ENCODE measurements at regions not wholly inside any gene's neighbourhood (a gene's known extent, or its start where the extent isn't known, plus 50 kb on each side); places are given as distances from the start of the nearest gene placed in this dataset.

GRCh38 chr5:87788416-87788815 lies 375.7 kb upstream of the CCNH start:
- no peak overlapping the region for H3K27ac ChIP-seq (replicated peaks)
- peaks cover 78% of the 10 kb centered on the region for H3K27me3 ChIP-seq (ENCODE audit: low read depth)
- DNase-seq = no peak
- H3K9me3 ChIP-seq (replicated peaks) = no peaks in the 10 kb centered on the region
- H3K4me1 ChIP-seq = no peaks in the 10 kb centered on the region
- no peaks in the 10 kb centered on the region for H3K36me3 ChIP-seq
- H3K4me3 ChIP-seq = no peak overlapping the region
- TF ChIP-seq CTCF (IDR thresholded peaks at IDR 0.05; ENCODE audit: borderline replicate concordance) = no peak
- intact Hi-C loops (cut with micrococcal nuclease) = no loop called here

GRCh38 chr5:87787625-87788256 lies 375.0 kb upstream of the CCNH start:
- intact Hi-C loops (cut with micrococcal nuclease) = no loop called here
- DNase-seq = no peak
- TF ChIP-seq CTCF (IDR thresholded peaks at IDR 0.05; ENCODE audit: borderline replicate concordance) = no peak

GRCh38 chr5:87787086-87787485 lies 374.4 kb upstream of the CCNH start:
- no peak for DNase-seq
- no peak overlapping the region for H3K4me3 ChIP-seq
- no peak for TF ChIP-seq CTCF (IDR thresholded peaks at IDR 0.05; ENCODE audit: borderline replicate concordance)
- intact Hi-C loops (cut with micrococcal nuclease) = no loop called here
- H3K9me3 ChIP-seq (replicated peaks) = no peaks in the 10 kb centered on the region
- H3K27ac ChIP-seq (replicated peaks) = no peak overlapping the region
- no peaks in the 10 kb centered on the region for H3K4me1 ChIP-seq
- no peaks in the 10 kb centered on the region for H3K36me3 ChIP-seq
- H3K27me3 ChIP-seq (ENCODE audit: low read depth) = peaks cover 91% of the 10 kb centered on the region

More at GRCh38 chr5:87787625-87788256, 375.0 kb upstream of the CCNH start:
- H3K36me3 ChIP-seq = no peaks in the 10 kb centered on the region
- no peaks in the 10 kb centered on the region for H3K9me3 ChIP-seq (replicated peaks)
- H3K4me3 ChIP-seq = no peak overlapping the region
- H3K4me1 ChIP-seq = no peaks in the 10 kb centered on the region
- no peak overlapping the region for H3K27ac ChIP-seq (replicated peaks)
- peaks cover 85% of the 10 kb centered on the region for H3K27me3 ChIP-seq (ENCODE audit: low read depth)

GRCh38 chr5:87786471-87786870 lies 373.7 kb upstream of the CCNH start:
- Histone ChIP-seq H3K9me3 (replicated peaks) (no peaks in the 10 kb centered on the region), H3K27ac (replicated peaks) (no peak overlapping the region), H3K36me3 (no peaks in the 10 kb centered on the region), H3K4me3 (no peak overlapping the region), H3K4me1 (no peaks in the 10 kb centered on the region), H3K27me3 (ENCODE audit: low read depth) (peaks cover 98% of the 10 kb centered on the region)
- TF ChIP-seq CTCF (IDR thresholded peaks at IDR 0.05; ENCODE audit: borderline replicate concordance) = no peak
- DNase-seq = no peak
- intact Hi-C loops (cut with micrococcal nuclease) = no loop called here

GRCh38 chr5:87785554-87786335 lies 373.0 kb upstream of the CCNH start:
- H3K27ac ChIP-seq (replicated peaks) = no peak overlapping the region
- H3K36me3 ChIP-seq = no peaks in the 10 kb centered on the region
- no peak for DNase-seq
- no peak for TF ChIP-seq CTCF (IDR thresholded peaks at IDR 0.05; ENCODE audit: borderline replicate concordance)
- intact Hi-C loops (cut with micrococcal nuclease) = no loop called here
- H3K9me3 ChIP-seq (replicated peaks) = no peaks in the 10 kb centered on the region
- peaks cover 94% of the 10 kb centered on the region for H3K27me3 ChIP-seq (ENCODE audit: low read depth)
- no peak overlapping the region for H3K4me3 ChIP-seq
- H3K4me1 ChIP-seq = no peaks in the 10 kb centered on the region

Measured in left ventricle myocardium inferior (tissue), 1 donor.